ENCODE measurements at regions not wholly inside any gene's neighbourhood (a gene's known extent, or its start where the extent isn't known, plus 50 kb on each side); places are given as distances from the start of the nearest gene placed in this dataset.
A peak's percentile ranks its signal among the peaks of the same experiment; 100 is the strongest.
"Not testable (repeated sequence)": the region's sequence is repeated elsewhere in the genome, so short reads cannot be mapped to it uniquely, and the experiment has no call there.

DNA sequence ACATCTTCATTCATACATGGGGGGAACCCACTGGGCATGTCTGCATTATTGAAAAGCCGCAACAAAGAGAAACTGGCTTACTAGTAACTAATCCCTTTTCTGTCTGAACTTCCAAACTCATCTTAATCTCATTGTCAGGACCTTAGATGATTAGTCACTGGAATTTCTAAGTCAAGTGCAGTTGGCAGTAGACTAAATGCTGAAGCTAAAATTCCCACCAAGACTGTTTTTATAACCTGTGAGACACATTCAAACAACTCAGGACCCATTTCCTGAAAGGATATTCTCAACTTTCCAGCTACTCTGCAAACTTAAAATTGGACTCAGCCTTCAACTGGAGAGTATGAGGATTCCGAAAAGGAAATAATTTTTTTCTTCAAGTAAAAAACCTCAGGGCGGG, 94.8 kb upstream of the SCAF8 start:
- no peak for DNase-seq

DNA sequence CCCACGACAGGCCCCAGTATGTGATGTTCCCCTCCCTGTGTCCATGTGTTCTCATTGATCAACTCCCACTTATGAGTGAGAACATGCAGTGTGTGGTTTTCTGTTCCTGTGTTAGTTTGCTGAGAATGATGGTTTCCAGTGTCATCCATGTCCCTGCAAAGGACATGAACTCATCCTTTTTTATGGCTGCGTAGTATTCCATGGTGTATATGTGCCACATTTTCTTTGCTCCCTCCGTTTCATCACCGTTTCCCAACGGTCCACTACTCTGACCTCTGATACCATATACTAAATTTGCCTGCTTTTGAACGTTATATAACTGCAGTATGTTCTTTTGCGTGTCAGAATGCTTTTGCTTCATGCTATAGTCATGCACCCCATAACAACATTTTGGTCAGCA, 94.0 kb upstream of the SCAF8 start:
- not testable (repeated sequence) for DNase-seq

DNA sequence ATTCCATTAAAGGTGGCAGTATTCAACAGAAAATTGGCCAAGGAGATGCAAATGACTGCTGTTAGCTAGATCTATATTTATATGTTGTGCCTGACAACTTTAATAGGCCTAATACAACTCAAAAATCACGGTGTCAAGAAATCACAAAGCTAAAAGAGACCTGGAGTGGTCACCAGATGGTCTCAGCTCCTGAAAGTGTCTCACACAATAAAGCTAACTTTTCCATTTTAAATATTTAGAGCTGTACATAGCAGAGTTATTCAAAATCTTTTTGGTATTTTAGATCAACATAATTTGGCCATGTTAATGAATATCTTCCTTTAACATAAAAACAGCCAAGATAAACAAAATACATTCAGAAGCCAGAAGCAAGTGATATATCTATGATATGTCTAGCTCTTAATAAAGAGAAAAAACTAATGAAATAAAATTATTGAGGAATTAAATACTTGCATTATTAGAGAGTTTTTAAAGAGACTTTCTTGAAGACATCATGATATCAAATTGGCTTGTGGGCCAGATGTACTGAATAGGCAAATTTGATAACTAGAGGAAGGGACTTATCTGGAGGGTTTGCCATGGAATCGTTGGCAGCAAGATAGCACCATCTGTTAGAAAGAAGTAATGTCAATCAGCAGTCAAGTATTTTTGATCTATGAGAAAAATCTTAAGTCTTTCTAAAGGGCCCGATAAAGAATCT, 84.9 kb upstream of the SCAF8 start:
- DNase-seq: no peak

DNA sequence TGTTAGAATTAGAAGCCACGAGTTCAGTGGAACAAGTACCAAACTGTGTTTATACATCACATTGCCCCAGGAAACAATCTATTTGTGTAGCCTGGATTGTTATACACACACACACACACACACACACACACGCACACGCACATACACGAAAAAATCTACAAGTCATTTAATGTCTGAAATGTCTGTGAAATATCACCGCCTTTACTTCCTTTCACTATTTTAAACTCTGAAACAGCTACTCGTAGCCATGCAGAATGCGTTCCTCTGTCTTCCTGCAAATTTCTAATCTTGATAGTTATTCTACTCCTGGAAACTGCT, 84.4 kb upstream of the SCAF8 start:
- DNase-seq: no peak

DNA sequence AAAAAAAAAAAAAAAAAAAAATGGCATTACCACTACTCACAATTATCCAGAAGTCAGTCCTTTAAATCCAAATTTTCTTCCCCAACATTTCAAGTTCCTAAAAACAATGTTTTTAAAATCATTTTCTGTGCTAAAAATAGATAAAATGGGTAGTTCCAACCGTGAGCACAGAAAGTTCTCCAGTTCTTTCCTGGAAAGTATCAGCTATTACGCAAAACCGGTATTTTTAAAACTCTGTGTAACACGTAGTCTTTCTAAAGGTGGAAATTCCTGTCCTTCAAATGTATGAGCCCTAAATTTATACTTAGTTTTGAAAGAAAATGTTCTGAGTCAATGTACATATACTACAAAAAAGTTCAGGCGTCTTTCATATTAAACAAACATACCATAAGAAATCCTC, 83.5 kb upstream of the SCAF8 start:
- DNase-seq: no peak

DNA sequence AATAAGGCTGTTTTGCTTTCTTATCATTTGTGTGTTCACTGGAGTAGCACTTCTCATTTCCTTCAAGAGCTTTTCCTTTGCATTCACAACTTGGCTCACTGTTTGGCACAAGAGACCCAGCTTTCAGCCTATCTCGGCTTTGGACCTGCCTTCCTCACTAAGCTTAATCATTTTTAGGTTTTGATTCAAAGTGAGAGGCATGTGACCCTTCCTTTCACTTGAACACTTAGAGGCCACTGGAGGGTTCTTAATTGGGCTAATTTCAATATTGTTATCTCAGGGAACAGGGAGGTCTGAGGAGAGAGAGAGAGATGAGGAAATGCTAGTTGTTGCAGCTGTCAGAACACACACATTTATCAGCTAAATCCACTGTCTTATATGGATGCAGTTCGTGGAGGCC, 82.9 kb upstream of the SCAF8 start:
- no peak for DNase-seq

DNA sequence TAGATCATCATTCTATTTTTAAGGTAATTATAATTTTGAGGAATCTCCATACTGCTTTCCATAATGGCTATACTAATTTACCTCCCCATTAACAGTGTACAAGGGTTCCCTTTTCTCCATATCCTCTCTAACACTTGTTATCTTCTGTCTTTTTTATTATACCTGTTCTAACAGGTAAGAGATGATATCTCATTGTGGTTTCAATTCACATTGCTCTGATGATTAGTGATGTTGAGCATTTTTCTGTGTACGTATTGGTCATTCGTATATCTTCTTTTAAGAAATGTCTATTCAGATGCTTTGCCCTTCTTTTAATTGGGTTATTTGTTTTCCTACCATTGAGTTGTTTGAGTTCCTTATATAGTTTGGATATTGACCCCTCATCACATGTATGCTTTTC, 81.6 kb upstream of the SCAF8 start:
- DNase-seq: no peak

DNA sequence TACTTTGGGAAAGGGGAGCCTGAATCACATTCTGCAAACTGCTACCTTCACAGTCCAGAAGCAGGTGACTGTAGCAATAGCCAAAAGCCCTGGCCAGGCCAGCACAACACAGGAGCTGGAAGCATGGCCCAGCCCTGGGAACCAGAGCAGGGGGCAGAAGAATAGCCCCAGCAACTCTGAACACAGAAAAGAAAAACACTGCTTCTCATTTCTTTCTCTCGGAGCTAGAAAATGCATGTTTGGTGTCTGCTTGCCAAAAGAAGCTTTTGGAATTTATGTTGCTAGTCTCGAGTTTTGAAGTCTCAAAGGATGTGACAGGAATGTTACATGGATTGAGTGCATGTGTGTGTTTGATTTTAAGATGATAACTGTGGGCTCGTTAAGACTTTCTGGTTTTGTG, 79.8 kb upstream of the SCAF8 start:
- no peak for DNase-seq

DNA sequence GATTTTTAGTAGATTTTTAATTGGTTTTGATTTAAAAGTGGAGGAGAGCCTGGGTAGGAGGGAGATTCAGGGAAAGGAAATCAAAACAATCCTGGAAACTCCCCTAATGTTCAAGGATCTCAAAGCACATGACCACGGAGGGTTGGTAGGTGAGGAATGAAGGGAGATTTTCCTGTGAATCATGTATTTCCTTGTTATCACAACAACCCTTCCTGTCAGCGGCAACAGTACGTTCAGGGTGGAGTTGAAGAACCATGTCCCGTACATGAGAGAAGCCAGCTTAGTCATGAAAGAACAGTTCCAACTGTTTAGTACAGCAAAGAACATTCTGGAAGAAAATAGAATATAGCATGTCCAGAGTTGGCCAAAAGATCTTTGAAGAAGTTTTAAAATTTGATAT, 79.4 kb upstream of the SCAF8 start:
- DNase-seq: no peak

DNA sequence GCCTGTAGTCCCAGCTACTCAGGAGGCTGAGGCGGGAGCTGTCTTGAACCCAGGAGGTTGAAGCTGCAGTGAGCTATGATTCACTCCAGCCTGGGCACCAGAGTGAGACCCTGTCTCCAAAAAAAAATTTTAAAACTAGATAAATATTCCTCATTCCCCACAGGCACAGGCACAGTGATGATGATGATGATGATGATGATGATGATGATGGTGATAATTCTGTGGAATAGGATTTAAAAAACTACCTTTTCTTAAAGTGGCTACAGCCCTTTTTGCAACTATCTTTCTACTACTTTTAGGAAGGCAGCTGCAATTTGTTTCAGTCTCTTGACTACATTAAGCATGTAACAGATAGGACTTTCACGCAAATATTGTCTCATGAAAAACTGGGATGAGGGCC, 76.6 kb upstream of the SCAF8 start:
- no peak for DNase-seq

DNA sequence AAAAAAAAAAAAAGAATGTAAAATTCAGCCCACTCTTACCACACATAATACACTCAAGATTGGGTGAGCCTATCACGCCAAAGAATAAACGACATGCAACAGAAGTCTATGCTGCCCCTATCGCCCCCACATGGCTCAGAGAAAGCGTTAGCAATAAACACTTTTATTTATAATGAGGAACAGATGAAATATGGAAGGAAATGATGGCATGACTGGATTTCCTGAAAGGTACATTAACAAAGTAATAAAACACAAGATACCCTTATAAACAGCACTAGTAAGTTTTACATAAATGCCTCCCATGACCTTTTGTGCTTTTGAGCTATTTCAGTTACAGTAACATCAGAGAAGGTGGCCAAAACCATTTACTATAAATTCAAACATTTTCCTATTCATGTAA, 71.4 kb upstream of the SCAF8 start:
- no peak for DNase-seq

DNA sequence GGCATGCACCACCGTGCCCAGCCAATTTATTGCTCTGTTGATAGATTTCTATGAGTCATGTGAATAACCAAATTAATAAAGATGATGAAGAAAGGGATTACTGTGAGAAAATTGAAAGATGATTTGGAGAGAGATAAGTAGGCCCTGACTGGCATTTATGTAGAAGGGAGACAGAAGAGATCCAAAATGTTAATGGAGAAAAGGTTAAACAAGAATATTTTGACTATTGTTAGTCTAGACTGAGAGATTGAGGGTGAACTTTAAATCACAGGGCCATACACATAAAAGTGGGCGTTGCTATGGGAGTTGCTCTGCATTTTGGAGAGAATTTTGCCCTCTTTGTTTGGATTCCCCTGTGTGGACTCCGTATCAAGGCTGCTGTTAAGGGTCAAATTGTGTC, 68.9 kb upstream of the SCAF8 start:
- DNase-seq: no peak

DNA sequence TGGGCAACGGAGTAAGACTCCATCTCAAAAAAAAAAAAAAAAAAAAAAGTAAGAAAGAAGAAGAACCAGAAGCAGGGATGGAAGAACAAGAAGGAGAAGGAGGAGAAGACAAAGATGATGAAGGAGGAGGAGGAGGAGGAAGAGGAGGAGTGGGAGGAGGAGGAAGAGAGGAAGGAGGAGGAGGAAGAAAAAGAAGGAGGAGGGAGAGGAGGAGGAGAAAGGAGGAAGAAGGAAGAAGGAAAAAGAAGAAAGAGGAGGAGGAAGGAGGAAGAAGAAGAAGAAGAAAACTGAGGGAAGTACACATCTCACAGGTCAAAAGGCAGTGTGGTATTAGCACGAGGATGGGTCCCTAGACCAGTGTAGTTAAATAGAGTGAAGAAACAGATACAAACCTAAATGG, 65.1 kb upstream of the SCAF8 start:
- DNase-seq: no peak

DNA sequence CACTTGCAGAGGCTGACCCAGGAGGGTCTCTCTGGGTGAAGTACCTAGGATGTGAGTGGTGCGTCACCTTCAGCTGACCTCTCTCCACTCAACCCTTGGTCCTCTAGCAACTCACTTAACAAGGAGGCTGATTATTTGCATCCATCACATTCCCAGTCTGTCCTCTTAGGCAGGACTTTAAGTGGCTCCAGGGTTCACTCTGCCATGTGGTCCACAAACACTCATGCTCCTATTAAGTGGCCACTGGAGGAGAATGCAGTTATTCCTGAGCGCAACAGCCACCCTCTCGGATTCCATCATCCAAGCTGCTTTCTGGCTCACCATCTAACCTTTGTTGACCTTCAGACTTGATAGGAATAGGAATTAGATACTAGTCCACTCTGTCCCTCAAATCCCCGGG, 61.1 kb upstream of the SCAF8 start:
- no peak for DNase-seq

DNA sequence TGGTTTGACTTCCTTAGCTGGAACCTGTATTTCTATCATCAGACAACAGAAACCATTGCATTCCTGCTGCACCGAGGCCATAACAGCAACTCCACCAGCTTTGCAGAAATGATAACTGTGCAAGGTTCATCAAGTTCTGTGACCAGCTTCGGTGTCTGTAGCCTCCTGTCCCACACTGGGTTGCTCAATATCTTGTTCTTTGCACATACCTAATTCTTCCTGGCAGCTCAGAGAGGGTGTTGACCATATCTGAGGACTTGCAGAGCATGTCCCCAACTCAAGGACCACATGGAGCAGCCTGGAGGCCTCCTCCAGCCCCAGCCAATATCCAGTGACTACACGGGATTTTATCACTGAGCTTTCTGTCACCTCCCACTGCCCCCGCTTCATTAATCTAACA, 59.3 kb upstream of the SCAF8 start:
- DNase-seq: no peak

DNA sequence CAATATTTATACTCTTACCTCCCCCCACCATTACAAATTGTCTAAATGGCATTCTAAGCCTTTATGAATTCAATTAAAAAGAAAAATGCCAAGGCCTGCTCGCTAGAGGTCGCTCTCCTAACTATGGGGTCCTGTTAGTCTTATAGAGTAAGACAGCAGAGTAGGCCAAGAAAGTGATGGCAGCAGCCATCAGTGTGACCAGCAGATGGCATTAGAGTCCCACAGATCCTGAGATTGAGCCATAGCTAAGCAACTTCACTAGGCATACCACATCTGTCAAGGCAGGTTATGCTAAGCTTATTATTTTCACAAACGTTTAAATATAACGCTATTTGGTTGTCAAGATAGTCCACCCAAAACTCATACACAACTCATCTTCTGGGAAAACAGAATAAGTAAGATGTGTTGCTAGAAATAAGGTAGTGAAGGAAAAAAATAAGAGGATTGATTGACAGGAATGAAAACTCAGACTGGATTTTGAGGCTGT, 57.6 kb upstream of the SCAF8 start:
- DNase-seq: peak; percentile 96

DNA sequence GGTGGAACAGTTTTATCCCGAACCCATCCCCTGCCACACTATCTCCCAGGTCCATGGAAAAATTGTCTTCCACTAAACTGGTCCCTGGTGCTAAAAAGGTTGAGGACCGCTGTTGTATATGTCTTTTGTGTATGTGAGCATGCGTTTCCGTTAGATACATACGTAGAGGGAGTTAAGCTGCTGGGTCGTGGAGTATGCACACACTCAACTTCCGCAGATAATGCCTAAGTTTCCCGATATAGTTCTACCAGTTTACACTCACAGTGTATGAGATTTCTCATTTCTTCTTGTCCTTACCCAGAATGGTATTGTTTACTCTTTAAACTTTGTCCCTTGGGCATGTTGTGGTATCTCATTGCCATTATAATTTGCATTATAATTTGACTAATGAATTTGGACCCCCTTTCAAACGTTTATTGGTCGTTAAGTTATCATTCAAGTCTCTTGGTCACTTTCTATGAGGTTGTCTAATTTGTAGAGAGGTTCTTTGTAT, 50.5 kb upstream of the SCAF8 start:
- DNase-seq: no peak
